ENCODE measurements at regions not wholly inside any gene's neighbourhood (a gene's known extent, or its start where the extent isn't known, plus 50 kb on each side); places are given as distances from the start of the nearest gene placed in this dataset.

DNA sequence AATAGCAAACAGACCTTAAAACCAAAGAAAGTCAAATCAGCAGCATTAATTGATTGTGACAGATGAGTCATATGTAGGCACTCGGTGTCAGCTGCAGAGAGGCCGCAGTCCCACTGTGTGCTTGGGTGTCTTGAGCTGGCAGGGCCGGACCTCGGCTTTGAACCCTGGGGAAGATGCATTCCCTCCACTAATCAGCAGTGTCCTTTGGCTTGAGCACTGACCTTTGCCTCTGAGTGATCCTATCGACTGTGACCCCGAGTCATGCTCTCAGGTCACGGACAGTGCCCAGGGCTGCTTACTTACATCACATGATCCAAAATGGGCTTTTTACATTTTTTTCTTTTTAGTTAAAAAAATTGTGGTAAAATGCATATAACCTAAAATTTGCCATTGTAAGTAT lies 188.7 kb downstream of the GADD45G start:
- no peak overlapping the region for H3K4me3 ChIP-seq (ENCODE audit: low read length)

DNA sequence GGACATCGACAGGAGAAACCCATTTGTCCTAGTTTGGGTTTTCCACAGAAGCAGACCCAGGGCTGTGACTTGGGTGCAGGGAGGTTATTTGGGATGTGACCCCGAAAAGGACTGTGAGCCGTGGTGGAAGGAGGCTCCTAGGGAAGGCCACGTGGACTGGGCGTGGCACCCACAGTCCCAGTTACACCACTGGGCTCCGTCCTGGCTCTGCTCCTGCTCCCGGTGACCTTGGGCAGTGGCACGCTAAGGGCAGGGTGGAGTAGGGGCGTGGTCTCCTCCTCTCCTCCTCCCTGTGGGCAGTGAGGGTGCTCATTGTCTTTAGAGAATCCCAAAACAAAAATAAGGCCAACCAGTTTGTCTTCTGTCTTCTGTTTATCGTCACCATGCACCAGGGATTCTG lies 190.1 kb downstream of the GADD45G start:
- no peaks in the 10 kb centered on the region for H3K36me3 ChIP-seq (ENCODE audit: insufficient read depth, low read length)
- H3K36me3 Mint-ChIP-seq (ENCODE audit: low read depth), result no peaks in the 10 kb centered on the region
- H3K4me3 ChIP-seq (ENCODE audit: low read length), result no peak overlapping the region
- intact Hi-C loops (cut with DNase I, micrococcal nuclease), result no loop called here
- no peaks in the 10 kb centered on the region for H3K4me1 Mint-ChIP-seq (ENCODE audit: low read depth)
- ChIA-PET POLR2A (no interaction called here), CTCF (no interaction called here)
- H3K27me3 ChIP-seq (ENCODE audit: control insufficient read depth in 1 of 2, insufficient read depth in 2 of 2, low read length in 2 of 2), result no peaks in the 10 kb centered on the region
- no peak overlapping the region for H3K27ac Mint-ChIP-seq
- no peaks in the 10 kb centered on the region for H3K27me3 Mint-ChIP-seq
- H3K4me1 ChIP-seq (ENCODE audit: insufficient read depth, low read length), result no peaks in the 10 kb centered on the region
- no peaks in the 10 kb centered on the region for H3K9me3 ChIP-seq (ENCODE audit: control insufficient read depth in 1 of 2, insufficient read depth in 1 of 2, low read length in 2 of 2)
- H3K27ac ChIP-seq (ENCODE audit: low read depth in 1 of 2, low read length in 2 of 2), result no peak overlapping the region
- H3K4me3 Mint-ChIP-seq, result no peak overlapping the region
- DNase-seq, result no peak
- H3K9me3 Mint-ChIP-seq, result no peaks in the 10 kb centered on the region
- TF ChIP-seq, protein P1, sequence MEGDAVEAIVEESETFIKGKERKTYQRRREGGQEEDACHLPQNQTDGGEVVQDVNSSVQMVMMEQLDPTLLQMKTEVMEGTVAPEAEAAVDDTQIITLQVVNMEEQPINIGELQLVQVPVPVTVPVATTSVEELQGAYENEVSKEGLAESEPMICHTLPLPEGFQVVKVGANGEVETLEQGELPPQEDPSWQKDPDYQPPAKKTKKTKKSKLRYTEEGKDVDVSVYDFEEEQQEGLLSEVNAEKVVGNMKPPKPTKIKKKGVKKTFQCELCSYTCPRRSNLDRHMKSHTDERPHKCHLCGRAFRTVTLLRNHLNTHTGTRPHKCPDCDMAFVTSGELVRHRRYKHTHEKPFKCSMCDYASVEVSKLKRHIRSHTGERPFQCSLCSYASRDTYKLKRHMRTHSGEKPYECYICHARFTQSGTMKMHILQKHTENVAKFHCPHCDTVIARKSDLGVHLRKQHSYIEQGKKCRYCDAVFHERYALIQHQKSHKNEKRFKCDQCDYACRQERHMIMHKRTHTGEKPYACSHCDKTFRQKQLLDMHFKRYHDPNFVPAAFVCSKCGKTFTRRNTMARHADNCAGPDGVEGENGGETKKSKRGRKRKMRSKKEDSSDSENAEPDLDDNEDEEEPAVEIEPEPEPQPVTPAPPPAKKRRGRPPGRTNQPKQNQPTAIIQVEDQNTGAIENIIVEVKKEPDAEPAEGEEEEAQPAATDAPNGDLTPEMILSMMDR (IDR thresholded peaks at IDR 0.05), result no peak
- ATAC-seq (ENCODE audit: poor library complexity), result no peak

More for the DNA sequence above, 188.7 kb downstream of the GADD45G start:
- POLR2A ChIA-PET, result no interaction called here
- intact Hi-C loops (cut with DNase I, micrococcal nuclease), result no loop called here
- no peak overlapping the region for H3K4me3 Mint-ChIP-seq
- no peak overlapping the region for H3K27ac Mint-ChIP-seq
- Histone ChIP-seq H3K9me3 (ENCODE audit: control insufficient read depth in 1 of 2, insufficient read depth in 1 of 2, low read length in 2 of 2) (no peaks in the 10 kb centered on the region), H3K27me3 (ENCODE audit: control insufficient read depth in 1 of 2, insufficient read depth in 2 of 2, low read length in 2 of 2) (no peaks in the 10 kb centered on the region), H3K27ac (ENCODE audit: low read depth in 1 of 2, low read length in 2 of 2) (no peak overlapping the region), H3K36me3 (ENCODE audit: insufficient read depth, low read length) (no peaks in the 10 kb centered on the region), H3K4me1 (ENCODE audit: insufficient read depth, low read length) (no peaks in the 10 kb centered on the region)
- CTCF ChIA-PET, result no interaction called here
- no peaks in the 10 kb centered on the region for H3K4me1 Mint-ChIP-seq (ENCODE audit: low read depth)
- H3K36me3 Mint-ChIP-seq (ENCODE audit: low read depth), result no peaks in the 10 kb centered on the region
- no peaks in the 10 kb centered on the region for H3K27me3 Mint-ChIP-seq
- no peak for DNase-seq
- ATAC-seq (ENCODE audit: poor library complexity), result no peak
- TF ChIP-seq, protein P1 (IDR thresholded peaks at IDR 0.05), result no peak
- no peaks in the 10 kb centered on the region for H3K9me3 Mint-ChIP-seq

DNA sequence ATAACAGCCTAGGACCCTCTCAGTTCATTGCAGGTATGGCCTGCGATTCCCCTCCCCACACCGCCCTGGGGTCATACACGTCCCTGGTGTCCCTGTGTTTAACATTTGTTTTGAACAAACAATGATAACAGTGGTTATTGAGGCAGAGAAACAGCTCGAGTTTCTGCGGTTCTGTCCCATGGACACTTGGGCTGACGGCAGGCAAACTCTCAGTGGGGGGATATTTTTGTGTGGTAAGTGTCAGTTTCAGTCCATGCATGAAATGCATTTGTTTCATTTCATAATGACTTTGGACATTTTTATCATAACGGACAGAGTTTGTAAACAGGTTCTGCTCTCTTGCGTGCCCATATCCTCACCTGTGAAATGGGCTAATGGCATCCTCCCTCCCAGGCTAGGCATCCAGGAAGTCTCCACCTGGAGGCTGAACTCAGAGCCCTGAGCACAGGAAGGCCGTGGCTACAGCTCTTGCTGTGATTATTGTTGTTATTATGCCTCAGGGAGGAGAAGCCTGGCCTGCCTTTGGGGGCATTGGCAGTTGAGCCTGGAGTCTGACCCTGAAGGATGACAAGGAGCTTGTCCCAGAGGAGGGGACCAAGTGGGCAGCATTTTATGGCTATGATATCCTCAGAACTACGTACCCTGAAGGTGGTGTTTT lies 190.9 kb downstream of the GADD45G start:
- no peaks in the 10 kb centered on the region for H3K27me3 Mint-ChIP-seq
- Histone ChIP-seq H3K4me3 (ENCODE audit: low read length) (no peak overlapping the region), H3K27me3 (ENCODE audit: control insufficient read depth in 1 of 2, insufficient read depth in 2 of 2, low read length in 2 of 2) (no peaks in the 10 kb centered on the region), H3K27ac (ENCODE audit: low read depth in 1 of 2, low read length in 2 of 2) (no peak overlapping the region), H3K9me3 (ENCODE audit: control insufficient read depth in 1 of 2, insufficient read depth in 1 of 2, low read length in 2 of 2) (no peaks in the 10 kb centered on the region), H3K36me3 (ENCODE audit: insufficient read depth, low read length) (no peaks in the 10 kb centered on the region), H3K4me1 (ENCODE audit: insufficient read depth, low read length) (no peaks in the 10 kb centered on the region)
- no peaks in the 10 kb centered on the region for H3K4me1 Mint-ChIP-seq (ENCODE audit: low read depth)
- no peak overlapping the region for H3K4me3 Mint-ChIP-seq
- no peak for DNase-seq
- no peaks in the 10 kb centered on the region for H3K36me3 Mint-ChIP-seq (ENCODE audit: low read depth)
- TF ChIP-seq, protein P1 (IDR thresholded peaks at IDR 0.05), result no peak
- ChIA-PET POLR2A (no interaction called here), CTCF (no interaction called here)
- no peak for ATAC-seq (ENCODE audit: poor library complexity)
- intact Hi-C loops (cut with DNase I, micrococcal nuclease), result no loop called here
- no peaks in the 10 kb centered on the region for H3K9me3 Mint-ChIP-seq
- H3K27ac Mint-ChIP-seq, result no peak overlapping the region

Measured in CD4-positive, alpha-beta T cell (primary cell).